GM12865 (cell line): ENCODE measurements at regions not wholly inside any gene's neighbourhood (a gene's known extent, or its start where the extent isn't known, plus 50 kb on each side); places are given as distances from the start of the nearest gene placed in this dataset.

Source experiments
- DNase-seq: peaks from one replicate; pipeline ENCODE4 v3.0.0; 2010; ENCODE audit warnings: low read depth
- H3K4me3 ChIP-seq: 2 replicates; pipeline ENCODE4 v1.5.1; 2011; ENCODE audit warnings: mild to moderate bottlenecking, low read depth, low read length, control low read depth
- CTCF ChIP-seq: IDR thresholded peaks from 2 replicates; pipeline ENCODE4 v1.5.1; 2011; ENCODE audit warnings: low read length, control low read depth, low read depth, inconsistent platforms; ENCODE audit not compliant: insufficient read depth; ENCODE audit errors: missing control alignments

- no peak for TF ChIP-seq CTCF
- no peak for DNase-seq
- no peak overlapping the region for H3K4me3 ChIP-seq
Observed at GRCh38 chr2:40043641-40044040, 264.6 kb upstream of the THUMPD2 start.

GRCh38 chr2:40043191-40043590, 264.1 kb upstream of the THUMPD2 start:
- TF ChIP-seq CTCF: no peak
- DNase-seq: no peak

GRCh38 chr2:40041422-40042382, 262.6 kb upstream of the THUMPD2 start:
- no peak for TF ChIP-seq CTCF
- DNase-seq: no peak

More at GRCh38 chr2:40043191-40043590, 264.1 kb upstream of the THUMPD2 start:
- H3K4me3 ChIP-seq: no peak overlapping the region

GRCh38 chr2:40039549-40039948, 260.5 kb upstream of the THUMPD2 start:
- no peak overlapping the region for H3K4me3 ChIP-seq
- TF ChIP-seq CTCF: no peak
- DNase-seq: no peak

More at GRCh38 chr2:40041422-40042382, 262.6 kb upstream of the THUMPD2 start:
- no peak overlapping the region for H3K4me3 ChIP-seq

GRCh38 chr2:40038646-40039045, 259.6 kb upstream of the THUMPD2 start:
- DNase-seq: no peak
- TF ChIP-seq CTCF: no peak
- H3K4me3 ChIP-seq: no peak overlapping the region

- H3K4me3 ChIP-seq: no peak overlapping the region
- TF ChIP-seq CTCF: no peak
- no peak for DNase-seq
Observed at GRCh38 chr2:40037303-40037702, 258.2 kb upstream of the THUMPD2 start.

GRCh38 chr2:40036241-40036640, 257.2 kb upstream of the THUMPD2 start:
- no peak overlapping the region for H3K4me3 ChIP-seq
- no peak for TF ChIP-seq CTCF
- no peak for DNase-seq
